GM12878 (cell line): ENCODE measurements at regions not wholly inside any gene's neighbourhood (a gene's known extent, or its start where the extent isn't known, plus 50 kb on each side); places are given as distances from the start of the nearest gene placed in this dataset.

Experiments used
- ATAC-seq: fragments of 200-7000 bp; cut with Tn5 transposase; 3 replicates; pipeline ENCODE4 v1.9.1; 2020; ENCODE audit warnings: mild to moderate bottlenecking, moderate library complexity
- BruUV-seq: library from RNA; stranded (reverse); fragments of 400-500 nt; replicated peaks from 2 replicates; lab custom pipeline; 2021; lab: Mats Ljungman, UMichigan
- CTCF ChIA-PET: fragments of 300-600 bp; sonication (Branson Sonifier 250); formaldehyde crosslinking; extraction: SDS; loops from one replicate; lab custom pipeline; 2021; ENCODE audit warnings: inconsistent platforms; lab: Yijun Ruan, JAX
- POLR2A ChIA-PET: fragments of 350-600 bp; formaldehyde crosslinking; extraction: SDS; loops from one replicate; lab custom pipeline; 2021; ENCODE audit warnings: inconsistent platforms; lab: Charles Lee
- RAD21 ChIA-PET: fragments of 300-600 bp; sonication (Branson Sonifier 250); formaldehyde crosslinking; loops from one replicate; lab custom pipeline; 2023; ENCODE audit warnings: antibody characterized with exemption; ENCODE audit not compliant: unreplicated experiment; lab: Charles Lee
- SMC1A ChIA-PET: fragments of 300-600 bp; sonication (Branson Sonifier 250); formaldehyde crosslinking; loops from one replicate; lab custom pipeline; 2023; ENCODE audit not compliant: unreplicated experiment, uncharacterized antibody; lab: Charles Lee
- DNase-seq: peaks from one replicate; pipeline ENCODE4 v3.0.0-alpha.2; 2011; ENCODE audit warnings: low read depth, low spot score
- FAIRE-seq: peaks from 3 replicates; lab custom pipeline; 2011; peaks lifted over from hg19 to GRCh38; lab: Jason Lieb, UNC
- H2AFZ ChIP-seq: 2 replicates; pipeline ENCODE4 v1.6.0; 2011; ENCODE audit warnings: low read depth, low read length, control low read depth; ENCODE audit not compliant: control insufficient read depth
- H3K27ac ChIP-seq: 2 replicates; pipeline ENCODE4 v1.5.1; 2011; ENCODE audit warnings: control low read depth; ENCODE audit not compliant: control insufficient read depth, insufficient read depth
- H3K27me3 ChIP-seq, 2 experiments: replicated peaks in 1 of 2; 2 replicates each; pipeline versions ENCODE4 v1.6.0 to v1.6.1; 2011; ENCODE audit warnings: low read length in 1 of 2; ENCODE audit not compliant: control insufficient read depth in 2 of 2, insufficient read depth in 2 of 2
- H3K36me3 ChIP-seq, 2 experiments: 2 replicates each; pipeline ENCODE4 v1.5.1; 2011; ENCODE audit warnings: low read length in 1 of 2; ENCODE audit not compliant: control insufficient read depth in 2 of 2, insufficient read depth in 2 of 2
- H3K4me1 ChIP-seq: 2 replicates; pipeline ENCODE4 v1.6.1; 2011; ENCODE audit warnings: mild to moderate bottlenecking, low read length, moderate library complexity, mixed read lengths; ENCODE audit not compliant: control insufficient read depth, insufficient read depth
- H3K4me2 ChIP-seq: 2 replicates; pipeline ENCODE4 v1.6.0; 2011; ENCODE audit warnings: control low read depth; ENCODE audit not compliant: control insufficient read depth, insufficient read depth
- H3K4me3 ChIP-seq: fragments of 200-600 bp; sonication (generic); 2 replicates; pipeline ENCODE4 v1.5.1; 2016
- H3K79me2 ChIP-seq: 2 replicates; pipeline ENCODE4 v1.6.0; 2011; ENCODE audit warnings: low read length; ENCODE audit not compliant: control insufficient read depth, insufficient read depth
- H3K9ac ChIP-seq: 2 replicates; pipeline ENCODE4 v1.8.0; 2011; ENCODE audit warnings: low read length, control low read depth, mixed read lengths; ENCODE audit not compliant: control insufficient read depth, insufficient read depth
- H3K9me3 ChIP-seq: replicated peaks from 3 replicates; pipeline ENCODE4 v1.5.1; 2011; ENCODE audit warnings: mild to moderate bottlenecking, low read length; ENCODE audit not compliant: control insufficient read depth, insufficient read depth
- H4K20me1 ChIP-seq: 2 replicates; pipeline ENCODE4 v1.6.0; 2011; ENCODE audit not compliant: control insufficient read depth, insufficient read depth
- ATF7 ChIP-seq: fragments of 450-650 bp; IDR thresholded peaks from 2 replicates; pipeline ENCODE4 v1.6.1; 2016; ENCODE audit warnings: low read depth, mild to moderate bottlenecking
- BACH1 ChIP-seq: fragments of 450-650 bp; IDR thresholded peaks from 2 replicates; pipeline ENCODE4 v1.6.1; 2017; ENCODE audit warnings: mild to moderate bottlenecking, borderline replicate concordance
- BHLHE40 ChIP-seq, 2 experiments: fragments of 450-650 bp in 1 of 2; IDR thresholded peaks; 2 replicates each; pipeline ENCODE4 v1.6.1; 2011 to 2017; ENCODE audit warnings: low read depth in 2 of 2, borderline replicate concordance in 1 of 2, improper control_type of control experiment in 1 of 2, low read length in 1 of 2, mild to moderate bottlenecking in 1 of 2
- CHD4 ChIP-seq: fragments of 200-600 bp; sonication (generic); IDR thresholded peaks from 2 replicates; pipeline ENCODE4 v1.6.1; 2016; ENCODE audit warnings: mild to moderate bottlenecking
- CREB1 ChIP-seq: IDR thresholded peaks from 2 replicates; pipeline ENCODE4 v1.6.1; 2012; ENCODE audit warnings: low read depth, mild to moderate bottlenecking, inconsistent platforms
- HCFC1 ChIP-seq: fragments of 150-350 bp; IDR thresholded peaks from 2 replicates; pipeline ENCODE4 v1.6.1; 2014; ENCODE audit warnings: low read length
- JUND ChIP-seq: IDR thresholded peaks from 2 replicates; pipeline ENCODE4 v1.6.1; 2012; ENCODE audit warnings: low read depth, mild to moderate bottlenecking, low read length, improper control_type of control experiment, moderate library complexity
- MEF2A ChIP-seq: IDR thresholded peaks from 2 replicates; pipeline ENCODE4 v1.6.1; 2011; ENCODE audit warnings: low read depth, mild to moderate bottlenecking, low read length, moderate library complexity; ENCODE audit not compliant: insufficient read depth
- MTA2 ChIP-seq: fragments of 450-650 bp; IDR thresholded peaks from 2 replicates; pipeline ENCODE4 v1.6.1; 2016; ENCODE audit warnings: low read depth, mild to moderate bottlenecking, moderate library complexity
- MXI1 ChIP-seq: fragments of 150-350 bp; IDR thresholded peaks from 2 replicates; pipeline ENCODE4 v1.6.1; 2011; ENCODE audit warnings: low read depth, mild to moderate bottlenecking, inconsistent platforms, low read length, improper control_type of control experiment
- MYC ChIP-seq: IDR thresholded peaks from 2 replicates; pipeline ENCODE4 v1.6.1; 2011; ENCODE audit warnings: mild to moderate bottlenecking, low read length, moderate library complexity, inconsistent platforms; ENCODE audit not compliant: insufficient read depth, insufficient replicate concordance, insufficient read length, severe bottlenecking
- NBN ChIP-seq: fragments of 450-650 bp; IDR thresholded peaks from 2 replicates; pipeline ENCODE4 v1.6.1; 2016
- ZBTB40 ChIP-seq: fragments of 450-650 bp; IDR thresholded peaks from 2 replicates; pipeline ENCODE4 v1.6.1; 2016; ENCODE audit warnings: mild to moderate bottlenecking, moderate library complexity, borderline replicate concordance
- ZNF24 ChIP-seq: fragments of 450-650 bp; IDR thresholded peaks from 2 replicates; pipeline ENCODE4 v1.6.1; 2017; ENCODE audit warnings: antibody characterized with exemption, mild to moderate bottlenecking
- WGBS: methylation state at CpG from one replicate; pipeline ENCODE4 v1.1.6; 2016; ENCODE audit warnings: low lambda C conversion rate; ENCODE audit not compliant: insufficient replicate concordance, insufficient coverage; ENCODE audit errors: missing lambda C conversion rate; 5-methylcytosine and 5-hydroxymethylcytosine counted together
- in situ Hi-C: fragments of 300-500 bp; cut with MboI; formaldehyde crosslinking; loops from 9 replicates; pipeline ENCODE4 v1.14.3; 2018; ENCODE audit warnings: mixed read lengths
- intact Hi-C: fragments of 100-400 bp; cut with micrococcal nuclease; formaldehyde crosslinking; loops from one replicate; pipeline ENCODE4 v1.14.2; 2022; ENCODE audit not compliant: unreplicated experiment
- TF ChIP-seq, protein P1 (sequence below): IDR thresholded peaks from 2 replicates; pipeline ENCODE4 v1.6.1; 2011; ENCODE audit warnings: borderline replicate concordance, low read depth, mild to moderate bottlenecking, moderate library complexity, low read length; ENCODE audit not compliant: insufficient read depth, poor library complexity, severe bottlenecking

GRCh38 chr13:37927561-37927960 is 58.0 kb upstream of the TRPC4 start:
- Histone ChIP-seq H3K9ac (no peak overlapping the region), H3K27ac (no peak overlapping the region), H2AFZ (no peak overlapping the region), H3K36me3 (no peaks in the 10 kb centered on the region), H3K27me3 (no peaks in the 10 kb centered on the region), H3K79me2 (no peaks in the 10 kb centered on the region), H4K20me1 (no peaks in the 10 kb centered on the region), H3K4me1 (no peaks in the 10 kb centered on the region), H3K4me2 (no peak overlapping the region), H3K4me3 (no peak overlapping the region), H3K9me3 (no peaks in the 10 kb centered on the region)
- no TSS peak for BruUV-seq
- RAD21 ChIA-PET: no interaction called here
- no peak for ATAC-seq
- intact Hi-C loops (no loop called here), in situ Hi-C loops (no loop called here)
- SMC1A ChIA-PET: no interaction called here
- no peak for DNase-seq
- TF ChIP-seq CREB1: no peak
- no peak for TF ChIP-seq BACH1
- no peak for TF ChIP-seq NBN
- TF ChIP-seq MYC: no peak
- no peak for TF ChIP-seq ZBTB40
- no peak for TF ChIP-seq BHLHE40 (IDR thresholded peaks at IDR 0.05; ENCODE audit: borderline replicate concordance in 1 of 2, low read depth in 2 of 2, low read length in 1 of 2)
- no peak for TF ChIP-seq JUND
- no peak for TF ChIP-seq HCFC1
- no peak for TF ChIP-seq MEF2A
- no peak for TF ChIP-seq ATF7
- TF ChIP-seq CHD4: no peak
- no peak for TF ChIP-seq ZNF24
- TF ChIP-seq, protein P1, sequence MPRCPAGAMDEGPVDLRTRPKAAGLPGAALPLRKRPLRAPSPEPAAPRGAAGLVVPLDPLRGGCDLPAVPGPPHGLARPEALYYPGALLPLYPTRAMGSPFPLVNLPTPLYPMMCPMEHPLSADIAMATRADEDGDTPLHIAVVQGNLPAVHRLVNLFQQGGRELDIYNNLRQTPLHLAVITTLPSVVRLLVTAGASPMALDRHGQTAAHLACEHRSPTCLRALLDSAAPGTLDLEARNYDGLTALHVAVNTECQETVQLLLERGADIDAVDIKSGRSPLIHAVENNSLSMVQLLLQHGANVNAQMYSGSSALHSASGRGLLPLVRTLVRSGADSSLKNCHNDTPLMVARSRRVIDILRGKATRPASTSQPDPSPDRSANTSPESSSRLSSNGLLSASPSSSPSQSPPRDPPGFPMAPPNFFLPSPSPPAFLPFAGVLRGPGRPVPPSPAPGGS: no peak
- no peak for TF ChIP-seq MTA2
- TF ChIP-seq MXI1: no peak
- 8% methylated on average over 4 of the region's 4 CpGs for WGBS
- CTCF ChIA-PET: no interaction called here
- no peak for FAIRE-seq
- POLR2A ChIA-PET: no interaction called here
